GM12865 (cell line): ENCODE measurements at regions not wholly inside any gene's neighbourhood (a gene's known extent, or its start where the extent isn't known, plus 50 kb on each side); places are given as distances from the start of the nearest gene placed in this dataset.

Experiments
- DNase-seq: peaks from one replicate; pipeline ENCODE4 v3.0.0; 2010; ENCODE audit warnings: low read depth
- H3K4me3 ChIP-seq: 2 replicates; pipeline ENCODE4 v1.5.1; 2011; ENCODE audit warnings: mild to moderate bottlenecking, low read depth, low read length, control low read depth
- CTCF ChIP-seq: IDR thresholded peaks from 2 replicates; pipeline ENCODE4 v1.5.1; 2011; ENCODE audit warnings: low read length, control low read depth, low read depth, inconsistent platforms; ENCODE audit not compliant: insufficient read depth; ENCODE audit errors: missing control alignments

GRCh38 chr7:131110297-131111080 is 217.2 kb upstream of the MKLN1 start:
- TF ChIP-seq CTCF = no peak
- DNase-seq = peak; percentile 17
- peak overlapping the region; percentile 79 for H3K4me3 ChIP-seq

- peak; percentile 47 for DNase-seq
- no peak for TF ChIP-seq CTCF
- peak overlapping the region; percentile 79 for H3K4me3 ChIP-seq
Measured at GRCh38 chr7:131111081-131111576, 216.5 kb upstream of the MKLN1 start.

GRCh38 chr7:131111792-131112191 is 215.9 kb upstream of the MKLN1 start:
- H3K4me3 ChIP-seq = no peak overlapping the region; the same call in 1 of the 2 replicates
- DNase-seq = no peak
- TF ChIP-seq CTCF = no peak

- H3K4me3 ChIP-seq = no peak overlapping the region
- TF ChIP-seq CTCF = no peak
- peak; percentile 49 for DNase-seq
Measured at GRCh38 chr7:131112431-131112830, 215.2 kb upstream of the MKLN1 start.

GRCh38 chr7:131115340-131115739 is 212.3 kb upstream of the MKLN1 start:
- no peak overlapping the region for H3K4me3 ChIP-seq
- DNase-seq = no peak
- TF ChIP-seq CTCF = no peak

- no peak overlapping the region for H3K4me3 ChIP-seq
- TF ChIP-seq CTCF = no peak
Measured at GRCh38 chr7:131117439-131117838, 210.2 kb upstream of the MKLN1 start.

GRCh38 chr7:131119381-131119780 is 208.3 kb upstream of the MKLN1 start:
- no peak for TF ChIP-seq CTCF
- no peak for DNase-seq
- no peak overlapping the region for H3K4me3 ChIP-seq

More at GRCh38 chr7:131117439-131117838, 210.2 kb upstream of the MKLN1 start:
- DNase-seq = no peak
